Right lobe of liver (tissue), 4 donors: ENCODE measurements at regions not wholly inside any gene's neighbourhood (a gene's known extent, or its start where the extent isn't known, plus 50 kb on each side); places are given as distances from the start of the nearest gene placed in this dataset.

Source experiments
- POLR2A ChIP-seq: fragments of 450-650 bp; IDR thresholded peaks from one replicate; pipeline ENCODE4 v1.6.1; 2017; ENCODE audit warnings: antibody characterized with exemption, mild to moderate bottlenecking
- TF ChIP-seq, protein P1 (sequence below), 4 donors: fragments of 200-600 bp in 3 of 4; fragments of 450-650 bp in 1 of 4; IDR thresholded peaks; one replicate each; pipeline versions ENCODE4 v1.5.1 to v1.8.0; 2016 to 2022; ENCODE audit warnings: antibody characterized with exemption in 4 of 4, mild to moderate bottlenecking in 2 of 4
- donor health status: DM: no; HTN: no; CAD: no.
- donor health status: DM: no; HTN: no; CAD: no.
- donor health status: DM: no; HTN: yes; CAD: no.

DNA sequence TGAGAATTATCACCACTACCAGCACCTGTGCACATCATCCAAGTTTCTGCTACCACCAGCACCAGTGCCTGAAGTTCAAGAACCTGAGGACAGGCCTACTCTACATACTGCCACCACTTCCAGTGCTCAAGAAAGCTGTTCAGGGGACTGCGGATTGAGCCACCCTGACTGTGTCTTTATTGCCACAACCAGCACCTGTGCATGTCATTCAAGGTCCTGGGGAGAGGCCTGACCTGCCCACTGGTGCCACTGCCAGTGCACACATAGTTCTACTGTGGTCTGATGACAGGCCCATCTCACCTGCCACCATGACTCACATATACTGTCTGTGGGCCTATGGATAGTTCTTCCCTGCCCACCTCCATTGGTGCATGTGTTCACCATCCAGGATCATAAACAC lies 559.4 kb downstream of the COL12A1 start:
- TF ChIP-seq POLR2A = no peak
- TF ChIP-seq, protein P1, sequence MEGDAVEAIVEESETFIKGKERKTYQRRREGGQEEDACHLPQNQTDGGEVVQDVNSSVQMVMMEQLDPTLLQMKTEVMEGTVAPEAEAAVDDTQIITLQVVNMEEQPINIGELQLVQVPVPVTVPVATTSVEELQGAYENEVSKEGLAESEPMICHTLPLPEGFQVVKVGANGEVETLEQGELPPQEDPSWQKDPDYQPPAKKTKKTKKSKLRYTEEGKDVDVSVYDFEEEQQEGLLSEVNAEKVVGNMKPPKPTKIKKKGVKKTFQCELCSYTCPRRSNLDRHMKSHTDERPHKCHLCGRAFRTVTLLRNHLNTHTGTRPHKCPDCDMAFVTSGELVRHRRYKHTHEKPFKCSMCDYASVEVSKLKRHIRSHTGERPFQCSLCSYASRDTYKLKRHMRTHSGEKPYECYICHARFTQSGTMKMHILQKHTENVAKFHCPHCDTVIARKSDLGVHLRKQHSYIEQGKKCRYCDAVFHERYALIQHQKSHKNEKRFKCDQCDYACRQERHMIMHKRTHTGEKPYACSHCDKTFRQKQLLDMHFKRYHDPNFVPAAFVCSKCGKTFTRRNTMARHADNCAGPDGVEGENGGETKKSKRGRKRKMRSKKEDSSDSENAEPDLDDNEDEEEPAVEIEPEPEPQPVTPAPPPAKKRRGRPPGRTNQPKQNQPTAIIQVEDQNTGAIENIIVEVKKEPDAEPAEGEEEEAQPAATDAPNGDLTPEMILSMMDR (IDR thresholded peaks at IDR 0.05) = no peak
